ENCODE measurements at regions not wholly inside any gene's neighbourhood (a gene's known extent, or its start where the extent isn't known, plus 50 kb on each side); places are given as distances from the start of the nearest gene placed in this dataset.

- DNase-seq = peak; percentile 30
Observed at GRCh38 chr5:173691931-173692330, 75.5 kb upstream of the BOD1 start.

- no peak for DNase-seq
Observed at GRCh38 chr5:173693670-173694069, 77.2 kb upstream of the BOD1 start.

GRCh38 chr5:173696216-173696615 is 79.8 kb upstream of the BOD1 start:
- no peak for DNase-seq

DNA sequence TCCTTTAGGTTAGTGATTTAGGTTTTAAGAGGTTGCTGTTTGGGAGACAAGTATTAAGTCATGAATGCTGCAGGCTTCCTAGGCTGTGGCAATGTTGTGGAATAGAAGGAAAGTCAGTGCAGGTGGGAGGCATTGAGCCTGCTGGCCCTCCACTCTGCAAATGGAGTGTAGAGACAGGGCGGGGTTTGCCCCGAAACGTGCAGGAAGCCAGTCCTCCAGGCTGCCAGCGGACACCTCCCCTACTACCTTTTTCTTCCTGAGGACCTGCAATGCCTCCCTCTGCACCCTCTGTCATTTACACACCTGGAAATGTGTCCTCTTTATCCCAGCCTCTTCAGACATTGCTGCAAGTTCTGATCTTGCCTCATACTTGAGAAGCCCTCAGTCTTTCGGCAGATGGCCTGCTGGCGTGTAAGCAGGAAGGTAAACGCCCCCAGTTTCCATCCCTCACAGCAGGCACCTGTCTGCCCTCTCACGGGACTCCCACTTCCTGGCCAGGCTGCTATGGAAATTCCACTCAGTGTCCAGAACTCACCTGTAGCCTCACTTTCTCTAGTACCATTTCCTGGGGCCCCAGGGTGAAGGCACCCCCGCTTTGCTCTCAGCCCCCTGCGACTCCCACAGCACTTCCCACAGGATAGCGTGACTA is 81.6 kb upstream of the BOD1 start:
- peak; percentile 98 for DNase-seq

- DNase-seq = peak; percentile 33
Observed at GRCh38 chr5:173699966-173700365, 83.5 kb upstream of the BOD1 start.

GRCh38 chr5:173703466-173703865 is 87.0 kb upstream of the BOD1 start:
- DNase-seq = no peak

DNA sequence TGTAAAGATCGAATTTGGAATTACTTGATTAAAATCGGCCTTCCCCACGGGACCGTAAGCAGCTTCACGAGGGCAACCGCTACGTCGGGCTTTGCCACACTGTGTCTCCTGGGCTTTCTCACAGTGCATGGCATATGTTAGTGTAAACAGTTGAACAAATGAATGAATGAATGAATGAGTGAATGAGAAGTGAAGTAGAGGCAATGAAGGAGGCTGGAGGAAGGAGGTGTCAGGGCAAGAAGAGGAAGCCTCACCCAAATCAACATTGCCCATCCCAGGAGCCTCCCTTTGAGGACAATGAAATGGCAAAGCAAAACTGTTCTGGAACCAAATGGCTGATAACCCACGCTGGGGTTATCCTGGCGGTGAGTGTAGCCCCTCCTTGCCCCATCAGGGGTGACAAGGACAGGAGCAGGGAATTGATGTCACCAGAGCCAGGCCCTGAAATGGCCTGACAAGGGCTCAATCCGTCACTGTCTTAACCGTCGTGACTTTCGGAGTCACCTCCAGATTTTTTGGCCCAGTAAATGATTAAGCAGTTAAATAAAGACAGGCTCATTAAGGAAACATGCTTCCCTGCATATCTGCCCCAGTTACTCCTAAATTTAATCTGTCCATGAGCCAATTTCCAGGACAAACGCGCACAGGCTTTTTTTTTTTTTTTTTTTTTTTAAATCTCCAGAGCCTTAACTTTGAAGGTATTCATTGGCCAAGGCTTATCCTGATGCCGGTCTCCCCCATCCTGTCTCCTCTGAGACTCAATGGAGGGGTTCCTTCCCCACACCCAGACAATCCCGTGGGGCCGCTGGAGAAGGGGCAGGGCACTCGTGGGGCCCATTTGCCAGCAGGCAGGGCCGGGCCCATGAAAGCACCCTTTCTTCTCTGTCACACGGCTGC is 88.4 kb upstream of the BOD1 start:
- no peak for DNase-seq

GRCh38 chr5:173705512-173706044 is 89.1 kb upstream of the BOD1 start:
- no peak for DNase-seq

DNA sequence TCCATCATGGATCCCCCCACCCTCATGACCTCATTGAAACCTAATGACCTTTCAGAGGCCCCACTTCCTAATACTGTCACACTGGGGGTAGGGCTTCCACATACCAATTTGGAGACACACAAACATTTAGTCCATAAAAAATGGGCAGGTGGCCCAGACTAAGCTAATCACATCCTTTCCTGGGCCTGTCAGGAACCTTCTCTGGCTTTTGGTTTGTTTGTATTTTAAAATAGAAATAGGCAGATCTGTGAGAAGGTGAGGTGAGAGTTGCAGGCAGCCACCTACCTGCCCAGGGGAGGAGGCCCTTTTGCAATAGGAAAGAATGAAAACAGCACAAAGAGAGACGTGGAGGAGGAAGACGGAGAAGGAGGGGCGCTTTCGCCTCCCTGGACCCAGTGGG is 90.2 kb upstream of the BOD1 start:
- DNase-seq = no peak

GRCh38 chr5:173707392-173707791 is 90.9 kb upstream of the BOD1 start:
- no peak for DNase-seq

DNA sequence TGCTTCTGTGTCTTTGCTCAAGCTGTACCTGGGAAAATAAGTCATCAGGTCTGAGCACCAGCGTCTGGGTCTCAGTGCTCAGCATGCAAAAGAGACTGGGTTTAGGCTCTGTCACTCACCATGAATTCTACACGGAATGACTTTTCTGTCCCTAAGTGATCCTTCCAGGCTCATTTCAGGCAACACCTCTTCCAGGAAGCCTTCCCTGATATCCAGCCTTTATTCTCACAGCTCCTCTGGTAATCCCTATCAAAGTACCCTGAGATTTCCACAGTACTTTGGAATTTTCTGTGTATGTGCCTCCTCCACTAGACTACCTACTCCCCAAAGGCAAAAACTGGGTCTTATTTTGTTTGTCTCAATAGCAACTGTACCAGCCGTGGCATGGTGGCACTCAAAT is 92.7 kb upstream of the BOD1 start:
- DNase-seq = no peak

DNA sequence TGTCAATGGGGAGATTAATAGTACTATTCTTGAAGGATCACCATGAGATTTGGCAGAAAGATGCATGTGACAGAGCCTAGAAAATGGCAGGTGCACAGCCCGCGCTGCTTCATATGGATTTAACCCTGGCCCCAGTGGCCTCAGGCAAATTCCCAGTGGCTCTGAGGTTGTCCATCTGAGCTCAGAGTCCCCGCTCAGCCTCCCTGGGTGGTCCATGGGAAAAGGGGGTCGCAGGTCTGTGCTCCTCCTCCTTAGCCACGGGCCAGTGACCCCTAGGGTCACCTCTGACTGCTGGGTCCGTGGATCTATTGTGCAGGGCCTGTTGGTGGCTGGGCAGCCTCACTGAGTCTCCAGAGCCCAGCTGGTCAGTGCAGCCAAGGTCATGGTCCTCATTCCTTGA is 93.3 kb upstream of the BOD1 start:
- no peak for DNase-seq

DNA sequence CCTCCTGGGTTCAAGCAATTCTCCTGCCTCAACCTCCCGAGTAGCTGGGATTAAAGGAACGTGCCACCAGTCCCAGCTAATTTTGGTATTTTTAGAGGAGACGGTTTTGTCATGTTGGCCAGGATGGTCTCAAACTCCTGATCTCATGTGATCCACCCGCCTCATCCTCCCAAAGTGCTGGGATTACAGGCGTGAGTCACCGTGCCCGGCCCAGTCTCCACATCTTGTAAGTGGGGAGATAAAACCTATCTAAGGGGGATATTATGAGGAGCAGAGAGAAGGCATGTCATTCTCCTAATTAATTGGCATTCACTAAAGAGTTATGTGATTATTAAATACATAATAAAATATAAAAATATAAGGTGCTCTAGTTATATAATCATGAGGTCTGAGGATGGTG is 94.1 kb upstream of the BOD1 start:
- DNase-seq = no peak

- DNase-seq = no peak
Observed at GRCh38 chr5:173711466-173711865, 95.0 kb upstream of the BOD1 start.

DNA sequence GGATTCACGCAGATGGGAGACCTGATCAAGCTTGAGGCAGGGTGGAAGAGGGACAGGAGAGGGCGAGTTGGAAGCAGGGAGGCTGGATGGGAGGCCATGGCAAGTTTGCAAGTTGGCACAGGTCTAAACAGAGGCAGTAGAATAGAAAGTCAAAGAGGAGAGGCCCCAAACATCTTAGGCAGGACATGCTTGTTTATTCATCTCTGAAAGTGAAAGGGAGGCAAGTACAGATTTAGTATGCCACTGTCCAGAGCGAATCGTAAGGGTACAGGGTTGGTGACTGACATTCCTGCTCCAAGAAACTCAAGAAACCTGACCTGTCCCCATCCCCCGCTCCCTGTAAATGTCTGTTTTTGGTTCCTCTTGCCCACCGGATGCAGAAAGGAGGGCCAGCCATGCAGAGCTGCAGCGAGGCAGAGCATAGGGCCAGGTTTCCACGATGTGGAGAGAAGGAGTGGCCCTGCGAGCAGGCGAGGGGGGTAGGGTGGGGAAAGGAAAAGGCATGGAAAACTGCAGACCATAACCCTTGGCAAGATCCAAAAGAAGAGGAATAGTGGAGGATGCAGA is 96.2 kb upstream of the BOD1 start:
- DNase-seq = no peak

DNA sequence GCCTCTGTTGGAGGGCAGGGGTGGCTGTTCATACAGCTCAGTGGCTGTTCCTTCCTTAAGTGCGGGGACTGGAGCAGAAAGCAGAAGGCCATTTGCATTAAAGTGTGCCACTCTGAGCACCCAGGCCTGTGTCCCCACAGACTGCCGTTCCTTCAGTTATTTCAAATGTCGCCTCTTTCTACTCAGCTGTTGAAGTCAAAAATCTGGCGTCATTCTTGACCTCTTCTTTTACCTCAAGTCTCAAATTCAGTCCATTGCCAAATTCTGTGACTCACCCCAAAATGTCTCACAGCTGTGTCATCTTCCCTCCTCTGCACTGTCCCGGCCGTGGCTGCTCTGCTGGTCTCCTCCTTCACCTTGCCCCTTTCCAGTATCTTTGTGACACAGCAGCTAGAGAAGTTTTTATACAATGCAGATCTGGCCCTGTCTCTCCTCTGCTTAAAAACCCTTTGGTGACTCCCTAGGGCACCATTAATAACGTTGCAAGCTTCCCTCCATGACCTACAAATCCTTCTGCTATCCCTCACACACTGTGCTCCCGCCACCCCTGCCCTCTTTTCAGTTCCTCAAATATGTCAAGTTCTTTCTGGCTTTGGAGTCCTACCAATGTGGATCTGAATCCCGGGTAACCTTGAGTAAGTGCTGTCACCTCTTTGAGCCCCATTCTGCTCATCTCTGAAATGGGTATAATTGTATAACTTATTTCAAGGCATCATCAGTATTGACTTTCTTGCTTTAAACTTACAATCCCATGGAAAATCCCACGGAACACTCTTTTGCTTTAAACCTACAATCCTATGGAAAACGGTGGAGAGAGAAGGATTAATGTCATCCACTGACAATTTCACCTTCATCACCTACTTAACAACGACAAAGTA is 98.3 kb upstream of the BOD1 start:
- no peak for DNase-seq

DNA sequence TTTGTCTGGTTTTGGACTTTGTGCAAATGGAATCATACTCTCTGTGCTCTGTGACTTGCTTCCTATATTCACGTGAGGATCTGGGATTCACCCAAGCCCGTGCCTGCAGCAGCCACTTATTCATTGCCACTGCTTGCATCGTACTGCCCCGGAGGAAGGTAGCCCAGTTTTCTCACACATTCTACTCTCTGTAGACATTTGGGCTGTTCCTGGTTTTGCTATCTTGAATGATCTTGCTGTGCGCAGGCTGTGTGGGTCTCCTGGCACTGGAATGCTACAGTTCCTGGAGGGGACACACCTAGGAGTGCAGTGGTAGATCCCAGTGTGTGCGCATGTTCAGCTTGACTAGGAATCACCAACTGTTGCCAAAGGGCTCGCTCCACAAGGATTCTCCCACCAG is 99.2 kb upstream of the BOD1 start:
- DNase-seq = no peak

DNA sequence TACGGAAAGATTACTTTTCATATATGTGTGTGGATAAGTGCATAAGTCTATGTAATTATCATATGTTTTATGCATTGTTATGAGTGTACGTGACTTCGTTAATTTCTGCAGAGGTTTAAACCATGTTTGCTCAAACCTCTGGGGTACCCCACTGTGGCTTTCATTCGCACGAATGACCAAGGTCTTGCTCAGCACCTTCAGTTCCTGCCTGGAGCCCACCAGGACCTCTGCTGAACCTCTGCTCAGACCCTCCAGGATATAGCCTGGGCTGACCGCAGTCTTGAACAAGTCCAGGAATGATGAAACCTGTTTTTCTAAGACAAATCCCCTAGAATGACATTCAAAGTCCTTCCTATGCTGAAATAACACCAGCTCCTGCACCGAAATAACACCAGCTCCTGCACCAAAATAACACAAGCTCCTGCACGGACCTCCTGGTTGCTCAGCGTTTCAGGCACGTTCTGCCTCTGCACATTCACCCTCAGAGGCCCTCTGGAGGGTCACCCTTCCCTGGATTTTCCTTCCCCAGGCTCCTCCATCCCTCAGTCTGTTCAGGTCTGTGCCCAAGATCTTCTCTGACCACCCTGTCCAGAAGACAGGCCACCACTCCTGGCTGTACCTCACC is 99.7 kb upstream of the BOD1 start:
- no peak for DNase-seq

DNA sequence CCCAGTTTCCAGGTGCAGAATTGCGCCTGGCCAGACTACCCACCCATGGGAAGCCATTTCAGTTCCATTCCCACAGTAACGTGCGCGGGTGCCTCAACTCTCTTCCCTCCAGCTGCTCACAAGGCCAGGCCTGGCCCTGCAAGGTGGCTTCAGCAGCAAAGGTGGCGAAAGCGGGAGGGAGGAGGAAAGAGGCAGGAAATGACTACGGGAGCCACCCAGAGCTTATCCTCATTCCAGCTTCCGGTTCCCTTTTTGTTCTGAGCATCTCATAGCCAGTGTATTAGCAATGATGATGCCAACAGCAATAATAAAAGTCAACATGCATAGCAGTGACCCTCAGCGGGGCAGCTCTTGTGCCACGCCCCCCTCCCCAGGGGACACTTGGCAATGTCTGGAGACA is 101.5 kb upstream of the BOD1 start:
- peak; percentile 70 for DNase-seq

GRCh38 chr5:173718469-173718868 is 102.0 kb upstream of the BOD1 start:
- DNase-seq = peak; percentile 86

DNA sequence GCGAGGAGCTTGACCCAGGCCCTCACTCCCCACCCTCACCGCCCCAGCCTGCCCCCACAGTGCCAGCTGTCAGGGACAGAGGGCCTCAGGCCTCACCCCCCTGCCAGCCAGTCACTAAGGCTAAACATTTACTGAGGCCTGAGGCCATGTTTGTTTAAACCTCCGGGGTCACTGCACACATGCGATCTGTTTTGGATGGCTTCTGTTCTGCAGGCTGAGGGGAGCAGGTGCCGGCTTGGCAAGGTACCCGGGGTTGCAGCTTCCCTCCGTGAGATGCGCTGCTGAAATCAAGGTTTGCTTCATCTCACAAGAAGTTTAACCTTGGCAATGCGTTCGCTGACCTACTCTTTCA is 103.3 kb upstream of the BOD1 start:
- DNase-seq = peak; percentile 94

DNA sequence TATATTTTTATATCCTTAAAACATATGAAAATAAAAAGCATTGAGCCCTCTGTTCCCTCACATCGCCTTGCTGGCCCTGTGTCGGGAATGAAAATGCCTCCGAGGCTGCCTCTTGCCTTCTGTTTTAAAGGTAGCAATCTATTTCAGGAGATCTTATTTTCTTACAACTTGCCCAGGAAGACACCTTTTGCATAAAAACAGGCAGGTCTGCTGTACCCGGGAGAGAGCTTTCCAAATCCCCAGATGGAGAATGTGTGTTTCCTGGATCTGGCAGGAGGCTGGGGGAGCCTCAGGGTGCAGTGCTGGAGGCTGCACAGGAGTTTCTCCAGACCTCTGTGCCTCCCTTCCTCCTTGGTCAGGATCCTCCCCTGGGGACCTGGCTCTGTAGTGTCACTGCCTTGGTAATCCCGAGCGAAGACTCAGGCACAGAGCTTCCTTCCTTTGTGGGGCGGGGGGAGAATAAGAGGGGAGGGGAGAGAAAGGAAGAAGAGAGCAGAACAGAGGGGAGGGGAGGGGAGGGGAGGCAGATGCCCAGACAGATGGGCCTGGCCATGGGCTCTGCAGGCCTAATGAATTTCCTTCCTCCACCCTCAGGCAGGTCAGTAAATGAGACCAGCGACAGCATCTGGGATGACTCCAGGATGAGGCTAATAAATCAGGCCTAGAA is 104.0 kb upstream of the BOD1 start:
- peak; percentile 54 for DNase-seq
